ENCODE measurements at regions not wholly inside any gene's neighbourhood (a gene's known extent, or its start where the extent isn't known, plus 50 kb on each side); places are given as distances from the start of the nearest gene placed in this dataset.
"Not testable (repeated sequence)": the region's sequence is repeated elsewhere in the genome, so short reads cannot be mapped to it uniquely, and the experiment has no call there.

- peak overlapping the region; percentile 37 for H3K4me3 Mint-ChIP-seq
- no peak overlapping the region for H3K27ac Mint-ChIP-seq
- H3K27me3 Mint-ChIP-seq, result no peaks in the 10 kb centered on the region
- peaks cover 6% of the 10 kb centered on the region for H3K9me3 Mint-ChIP-seq
- no peaks in the 10 kb centered on the region for H3K36me3 Mint-ChIP-seq
- DNase-seq (ENCODE audit: extremely low spot score, unreplicated experiment), result no peak
- H3K4me1 Mint-ChIP-seq (ENCODE audit: unreplicated experiment), result peaks cover 12% of the 10 kb centered on the region
- TF ChIP-seq, protein P1, sequence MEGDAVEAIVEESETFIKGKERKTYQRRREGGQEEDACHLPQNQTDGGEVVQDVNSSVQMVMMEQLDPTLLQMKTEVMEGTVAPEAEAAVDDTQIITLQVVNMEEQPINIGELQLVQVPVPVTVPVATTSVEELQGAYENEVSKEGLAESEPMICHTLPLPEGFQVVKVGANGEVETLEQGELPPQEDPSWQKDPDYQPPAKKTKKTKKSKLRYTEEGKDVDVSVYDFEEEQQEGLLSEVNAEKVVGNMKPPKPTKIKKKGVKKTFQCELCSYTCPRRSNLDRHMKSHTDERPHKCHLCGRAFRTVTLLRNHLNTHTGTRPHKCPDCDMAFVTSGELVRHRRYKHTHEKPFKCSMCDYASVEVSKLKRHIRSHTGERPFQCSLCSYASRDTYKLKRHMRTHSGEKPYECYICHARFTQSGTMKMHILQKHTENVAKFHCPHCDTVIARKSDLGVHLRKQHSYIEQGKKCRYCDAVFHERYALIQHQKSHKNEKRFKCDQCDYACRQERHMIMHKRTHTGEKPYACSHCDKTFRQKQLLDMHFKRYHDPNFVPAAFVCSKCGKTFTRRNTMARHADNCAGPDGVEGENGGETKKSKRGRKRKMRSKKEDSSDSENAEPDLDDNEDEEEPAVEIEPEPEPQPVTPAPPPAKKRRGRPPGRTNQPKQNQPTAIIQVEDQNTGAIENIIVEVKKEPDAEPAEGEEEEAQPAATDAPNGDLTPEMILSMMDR (conservative IDR thresholded peaks at IDR 0.05), result no peak
Observed at GRCh38 chr3:152650177-152650576, 184.8 kb upstream of the P2RY1 start.

DNA sequence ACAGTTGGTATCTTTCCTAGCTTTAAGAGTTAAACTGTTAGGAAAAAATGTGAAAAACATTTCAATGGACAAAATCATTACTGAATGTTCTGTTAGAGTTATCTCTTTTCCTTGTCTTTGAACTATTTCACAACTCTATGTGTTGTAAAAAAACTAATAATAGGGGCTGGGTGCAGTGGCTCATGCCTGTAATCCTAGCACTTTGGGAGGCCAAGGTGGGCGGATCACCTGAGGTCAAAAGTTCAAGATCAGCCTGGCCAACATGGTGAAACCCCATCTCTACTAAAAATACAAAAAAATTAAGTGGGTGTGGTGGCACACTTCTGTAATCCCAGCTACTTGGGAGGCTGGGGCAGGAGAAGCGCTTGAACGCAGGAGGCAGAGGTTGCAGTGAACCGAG lies 184.0 kb upstream of the P2RY1 start:
- H3K4me1 Mint-ChIP-seq (ENCODE audit: unreplicated experiment), result peaks cover 12% of the 10 kb centered on the region
- H3K4me3 Mint-ChIP-seq; H3K9me3 Mint-ChIP-seq; H3K27me3 Mint-ChIP-seq; H3K27ac Mint-ChIP-seq; H3K36me3 Mint-ChIP-seq; DNase-seq (ENCODE audit: extremely low spot score, unreplicated experiment): not testable (repeated sequence)

- Mint-ChIP-seq H3K4me3 (peak overlapping the region; percentile 37), H3K9me3 (peaks cover 7% of the 10 kb centered on the region), H3K27me3 (no peaks in the 10 kb centered on the region), H3K4me1 (ENCODE audit: unreplicated experiment) (peaks cover 20% of the 10 kb centered on the region), H3K36me3 (no peaks in the 10 kb centered on the region), H3K27ac (no peak overlapping the region)
- TF ChIP-seq, protein P1 (conservative IDR thresholded peaks at IDR 0.05), result no peak
- no peak for DNase-seq (ENCODE audit: extremely low spot score, unreplicated experiment)
Observed at GRCh38 chr3:152656214-152656971, 178.5 kb upstream of the P2RY1 start.

GRCh38 chr3:152656972-152657355 lies 178.0 kb upstream of the P2RY1 start:
- Mint-ChIP-seq H3K36me3 (no peaks in the 10 kb centered on the region), H3K27ac (no peak overlapping the region), H3K27me3 (no peaks in the 10 kb centered on the region), H3K9me3 (peaks cover 9% of the 10 kb centered on the region), H3K4me1 (ENCODE audit: unreplicated experiment) (peaks cover 20% of the 10 kb centered on the region), H3K4me3 (peak overlapping the region; percentile 37)
- TF ChIP-seq, protein P1 (conservative IDR thresholded peaks at IDR 0.05), result no peak
- no peak for DNase-seq (ENCODE audit: extremely low spot score, unreplicated experiment)

DNA sequence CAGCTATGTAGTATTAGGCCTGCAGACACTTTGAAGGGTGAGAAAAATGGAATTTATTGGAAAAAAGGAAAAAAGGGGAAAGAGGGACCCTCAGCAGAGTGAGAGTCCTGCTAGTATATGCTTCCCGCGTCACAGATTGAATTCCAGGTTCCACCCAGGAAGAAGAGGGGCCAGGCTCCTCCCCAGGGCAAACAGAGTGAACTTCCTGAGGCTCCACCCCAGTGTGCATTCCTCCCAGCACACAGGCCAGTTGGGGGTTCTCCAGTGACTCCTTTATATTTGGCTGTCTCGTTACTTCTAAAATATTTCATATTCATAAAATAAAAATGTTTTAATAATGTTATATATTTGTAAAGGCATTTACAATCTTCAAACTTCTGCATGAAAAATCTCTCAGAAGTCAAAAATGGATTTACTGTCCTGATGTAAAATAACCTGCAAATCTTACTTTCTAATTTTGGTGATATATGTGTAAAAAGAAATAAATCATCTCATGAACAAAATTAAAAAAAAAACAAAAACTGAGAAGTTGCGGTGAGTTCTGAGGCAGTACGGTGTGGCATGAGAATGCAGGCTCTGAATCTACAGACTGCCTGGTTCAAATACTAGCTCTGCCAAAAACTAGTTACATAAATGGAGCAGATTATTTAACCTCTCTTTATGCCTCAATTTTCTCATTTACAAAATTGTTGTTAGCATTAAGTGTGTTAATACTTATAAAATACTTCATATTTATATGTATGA lies 175.8 kb upstream of the P2RY1 start:
- Mint-ChIP-seq H3K4me1 (ENCODE audit: unreplicated experiment) (peaks cover 20% of the 10 kb centered on the region), H3K27me3 (no peaks in the 10 kb centered on the region), H3K36me3 (no peaks in the 10 kb centered on the region), H3K4me3 (no peak overlapping the region), H3K9me3 (peaks cover 13% of the 10 kb centered on the region), H3K27ac (no peak overlapping the region)
- no peak for DNase-seq (ENCODE audit: extremely low spot score, unreplicated experiment)
- TF ChIP-seq, protein P1 (conservative IDR thresholded peaks at IDR 0.05), result no peak

DNA sequence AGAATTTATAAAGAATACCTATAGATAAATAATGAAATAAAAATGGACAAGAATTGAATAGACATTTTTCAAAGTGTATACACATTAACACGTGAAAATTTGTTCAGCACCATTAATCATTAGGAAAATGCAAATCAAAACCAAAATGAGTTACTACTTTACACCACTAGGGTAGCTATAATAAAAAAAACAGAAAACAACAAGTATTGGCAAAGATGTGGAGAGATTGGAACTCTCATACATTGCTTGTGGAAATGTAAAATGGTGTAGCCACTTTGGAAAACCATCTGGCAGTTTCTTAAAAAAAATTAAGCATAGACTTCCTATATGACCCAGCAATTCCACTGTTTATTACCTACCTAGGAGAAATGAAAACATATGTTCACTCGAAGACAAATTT lies 172.8 kb upstream of the P2RY1 start:
- no peaks in the 10 kb centered on the region for H3K27me3 Mint-ChIP-seq
- H3K4me1 Mint-ChIP-seq (ENCODE audit: unreplicated experiment), result peaks cover 9% of the 10 kb centered on the region
- TF ChIP-seq, protein P1 (conservative IDR thresholded peaks at IDR 0.05), result peak; percentile 65
- no peak for DNase-seq (ENCODE audit: extremely low spot score, unreplicated experiment)
- no peak overlapping the region for H3K27ac Mint-ChIP-seq
- H3K4me3 Mint-ChIP-seq, result no peak overlapping the region
- peaks cover 13% of the 10 kb centered on the region for H3K9me3 Mint-ChIP-seq
- no peaks in the 10 kb centered on the region for H3K36me3 Mint-ChIP-seq

All from type B pancreatic cell (in vitro differentiated cells).